ENCODE measurements at regions not wholly inside any gene's neighbourhood (a gene's known extent, or its start where the extent isn't known, plus 50 kb on each side); places are given as distances from the start of the nearest gene placed in this dataset.

GRCh38 chr11:134511255-134511654 lies 99.2 kb upstream of the B3GAT1 start:
- TF ChIP-seq CTCF (IDR thresholded peaks at IDR 0.05) = no peak
- TF ChIP-seq POLR2AphosphoS5 (IDR thresholded peaks at IDR 0.05) = no peak
- TF ChIP-seq POLR2A (IDR thresholded peaks at IDR 0.05) = no peak

All from prostate gland (tissue), 2 donors.